ENCODE measurements at regions not wholly inside any gene's neighbourhood (a gene's known extent, or its start where the extent isn't known, plus 50 kb on each side); places are given as distances from the start of the nearest gene placed in this dataset.

DNA sequence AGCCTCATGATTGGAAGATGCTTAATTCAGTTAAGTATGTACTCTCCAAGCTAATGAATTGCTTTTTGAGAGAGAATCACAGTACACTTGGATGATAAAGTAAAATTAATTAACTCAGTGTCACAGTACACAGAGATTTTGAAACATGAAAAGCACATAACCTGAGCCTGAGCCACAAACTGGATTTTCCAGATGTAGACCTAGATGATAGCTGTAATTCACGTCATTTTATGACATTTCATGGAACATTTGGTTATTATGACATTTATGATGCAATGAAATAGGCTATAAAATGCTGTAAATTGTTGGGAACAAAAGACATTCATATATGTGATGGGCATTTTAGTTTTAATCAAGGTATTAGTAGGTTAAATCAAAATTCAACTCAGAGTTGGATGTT is 983.7 kb downstream of the STPG2 start:
- no peaks in the 10 kb centered on the region for H3K27me3 Mint-ChIP-seq (ENCODE audit: low read depth, unreplicated experiment)
- no peak overlapping the region for H3K4me3 Mint-ChIP-seq (ENCODE audit: unreplicated experiment)
- Histone ChIP-seq H3K9ac (ENCODE audit: low read length) (no peak overlapping the region), H2AFZ (ENCODE audit: low read depth, low read length) (no peak overlapping the region), H3K27ac (ENCODE audit: low read depth, low read length) (no peak overlapping the region), H3K36me3 (ENCODE audit: insufficient read depth, low read length) (no peaks in the 10 kb centered on the region), H3K4me1 (ENCODE audit: insufficient read depth, low read length) (no peaks in the 10 kb centered on the region), H3K79me2 (ENCODE audit: insufficient read depth, low read length) (no peaks in the 10 kb centered on the region), H3K4me3 (ENCODE audit: insufficient read depth, low read depth, low read length) (no peak overlapping the region), H3K27me3 (ENCODE audit: insufficient read depth, low read length) (no peaks in the 10 kb centered on the region), H3K4me2 (ENCODE audit: low read length) (no peak overlapping the region), H4K20me1 (ENCODE audit: insufficient read depth, low read length) (no peaks in the 10 kb centered on the region), H3K9me3 (ENCODE audit: insufficient read depth, low read depth, low read length) (no peaks in the 10 kb centered on the region)
- H3K9me3 Mint-ChIP-seq (ENCODE audit: unreplicated experiment) = no peaks in the 10 kb centered on the region
- DNase-seq (ENCODE audit: low read depth) (no peak), FAIRE-seq (no peak)
- no peak overlapping the region for H3K27ac Mint-ChIP-seq (ENCODE audit: unreplicated experiment)
- no peaks in the 10 kb centered on the region for H3K4me1 Mint-ChIP-seq (ENCODE audit: low read depth, unreplicated experiment)
- H3K36me3 Mint-ChIP-seq (ENCODE audit: low read depth, unreplicated experiment) = no peaks in the 10 kb centered on the region
- no peak for TF ChIP-seq EZH2 (IDR thresholded peaks at IDR 0.05; ENCODE audit: insufficient read depth, low read length)
- TF ChIP-seq, protein P1, sequence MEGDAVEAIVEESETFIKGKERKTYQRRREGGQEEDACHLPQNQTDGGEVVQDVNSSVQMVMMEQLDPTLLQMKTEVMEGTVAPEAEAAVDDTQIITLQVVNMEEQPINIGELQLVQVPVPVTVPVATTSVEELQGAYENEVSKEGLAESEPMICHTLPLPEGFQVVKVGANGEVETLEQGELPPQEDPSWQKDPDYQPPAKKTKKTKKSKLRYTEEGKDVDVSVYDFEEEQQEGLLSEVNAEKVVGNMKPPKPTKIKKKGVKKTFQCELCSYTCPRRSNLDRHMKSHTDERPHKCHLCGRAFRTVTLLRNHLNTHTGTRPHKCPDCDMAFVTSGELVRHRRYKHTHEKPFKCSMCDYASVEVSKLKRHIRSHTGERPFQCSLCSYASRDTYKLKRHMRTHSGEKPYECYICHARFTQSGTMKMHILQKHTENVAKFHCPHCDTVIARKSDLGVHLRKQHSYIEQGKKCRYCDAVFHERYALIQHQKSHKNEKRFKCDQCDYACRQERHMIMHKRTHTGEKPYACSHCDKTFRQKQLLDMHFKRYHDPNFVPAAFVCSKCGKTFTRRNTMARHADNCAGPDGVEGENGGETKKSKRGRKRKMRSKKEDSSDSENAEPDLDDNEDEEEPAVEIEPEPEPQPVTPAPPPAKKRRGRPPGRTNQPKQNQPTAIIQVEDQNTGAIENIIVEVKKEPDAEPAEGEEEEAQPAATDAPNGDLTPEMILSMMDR (IDR thresholded peaks at IDR 0.05; ENCODE audit: insufficient read depth, low read depth, low read length) = no peak

DNA sequence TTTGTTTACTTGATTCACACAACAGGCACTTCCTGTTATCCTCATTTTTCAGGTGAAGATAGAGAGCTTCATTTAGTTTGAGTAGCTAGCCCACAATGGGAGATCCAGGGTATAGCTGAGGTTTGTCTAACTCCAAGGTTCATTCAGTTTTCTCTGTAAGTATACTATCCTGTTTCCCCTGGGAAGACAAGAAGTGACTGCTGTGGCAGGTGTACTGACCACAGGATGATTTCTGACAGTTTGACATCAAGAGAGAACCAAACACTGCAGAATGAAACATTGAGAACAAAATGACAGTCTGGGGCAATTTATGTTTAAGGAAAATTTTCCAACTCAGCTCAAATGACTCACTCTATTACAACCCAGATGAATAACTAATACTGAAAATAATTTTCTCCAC is 958.0 kb downstream of the STPG2 start:
- H3K4me3 Mint-ChIP-seq (ENCODE audit: unreplicated experiment) = no peak overlapping the region
- Histone ChIP-seq H3K36me3 (ENCODE audit: insufficient read depth, low read length) (no peaks in the 10 kb centered on the region), H3K9ac (ENCODE audit: low read length) (no peak overlapping the region), H4K20me1 (ENCODE audit: insufficient read depth, low read length) (no peaks in the 10 kb centered on the region), H3K9me3 (ENCODE audit: insufficient read depth, low read depth, low read length) (no peaks in the 10 kb centered on the region), H3K27me3 (ENCODE audit: insufficient read depth, low read length) (no peaks in the 10 kb centered on the region), H3K4me2 (ENCODE audit: low read length) (no peak overlapping the region), H2AFZ (ENCODE audit: low read depth, low read length) (no peak overlapping the region), H3K79me2 (ENCODE audit: insufficient read depth, low read length) (no peaks in the 10 kb centered on the region), H3K4me1 (ENCODE audit: insufficient read depth, low read length) (no peaks in the 10 kb centered on the region), H3K4me3 (ENCODE audit: insufficient read depth, low read depth, low read length) (no peak overlapping the region), H3K27ac (ENCODE audit: low read depth, low read length) (no peak overlapping the region)
- H3K4me1 Mint-ChIP-seq (ENCODE audit: low read depth, unreplicated experiment) = peaks cover 4% of the 10 kb centered on the region
- FAIRE-seq = no peak
- no peaks in the 10 kb centered on the region for H3K27me3 Mint-ChIP-seq (ENCODE audit: low read depth, unreplicated experiment)
- TF ChIP-seq, protein P1 (IDR thresholded peaks at IDR 0.05; ENCODE audit: insufficient read depth, low read depth, low read length) = no peak
- TF ChIP-seq EZH2 (IDR thresholded peaks at IDR 0.05; ENCODE audit: insufficient read depth, low read length) = no peak
- no peak overlapping the region for H3K27ac Mint-ChIP-seq (ENCODE audit: unreplicated experiment)
- H3K36me3 Mint-ChIP-seq (ENCODE audit: low read depth, unreplicated experiment) = no peaks in the 10 kb centered on the region
- H3K9me3 Mint-ChIP-seq (ENCODE audit: unreplicated experiment) = peaks cover 1% of the 10 kb centered on the region
- no peak for DNase-seq (ENCODE audit: low read depth)

DNA sequence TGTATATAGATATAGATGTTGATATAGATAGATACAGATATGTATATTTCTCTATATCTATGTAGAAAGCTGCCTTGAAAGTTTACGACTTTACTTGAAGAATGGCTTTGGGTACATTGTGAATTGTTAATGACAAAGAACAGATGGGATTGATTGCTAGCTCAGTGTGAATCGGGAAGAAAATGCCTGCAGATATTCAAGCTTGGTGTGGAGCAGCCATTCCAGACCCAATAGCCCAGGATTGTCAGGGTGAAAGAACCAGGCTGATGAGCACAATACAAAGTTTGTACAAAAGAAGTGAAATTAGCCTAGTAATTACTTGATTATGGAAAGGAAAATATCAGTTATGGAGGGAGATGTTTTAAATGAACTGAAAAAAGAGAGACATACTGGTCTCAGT is 946.2 kb downstream of the STPG2 start:
- Histone ChIP-seq H3K4me2 (ENCODE audit: low read length) (no peak overlapping the region), H3K27me3 (ENCODE audit: insufficient read depth, low read length) (no peaks in the 10 kb centered on the region), H3K27ac (ENCODE audit: low read depth, low read length) (no peak overlapping the region), H4K20me1 (ENCODE audit: insufficient read depth, low read length) (no peaks in the 10 kb centered on the region), H3K9ac (ENCODE audit: low read length) (no peak overlapping the region), H3K4me1 (ENCODE audit: insufficient read depth, low read length) (no peaks in the 10 kb centered on the region), H2AFZ (ENCODE audit: low read depth, low read length) (no peak overlapping the region), H3K4me3 (ENCODE audit: insufficient read depth, low read depth, low read length) (no peak overlapping the region), H3K9me3 (ENCODE audit: insufficient read depth, low read depth, low read length) (no peaks in the 10 kb centered on the region), H3K36me3 (ENCODE audit: insufficient read depth, low read length) (no peaks in the 10 kb centered on the region), H3K79me2 (ENCODE audit: insufficient read depth, low read length) (no peaks in the 10 kb centered on the region)
- DNase-seq (ENCODE audit: low read depth) = no peak
- Mint-ChIP-seq H3K4me1 (ENCODE audit: low read depth, unreplicated experiment) (no peaks in the 10 kb centered on the region), H3K27me3 (ENCODE audit: low read depth, unreplicated experiment) (no peaks in the 10 kb centered on the region), H3K9me3 (ENCODE audit: unreplicated experiment) (no peaks in the 10 kb centered on the region), H3K36me3 (ENCODE audit: low read depth, unreplicated experiment) (no peaks in the 10 kb centered on the region), H3K27ac (ENCODE audit: unreplicated experiment) (no peak overlapping the region), H3K4me3 (ENCODE audit: unreplicated experiment) (no peak overlapping the region)
- TF ChIP-seq EZH2 (IDR thresholded peaks at IDR 0.05; ENCODE audit: insufficient read depth, low read length) = no peak
- TF ChIP-seq, protein P1 (IDR thresholded peaks at IDR 0.05; ENCODE audit: insufficient read depth, low read depth, low read length) = no peak
- FAIRE-seq = no peak
